GM12878 (cell line): ENCODE measurements at regions not wholly inside any gene's neighbourhood (a gene's known extent, or its start where the extent isn't known, plus 50 kb on each side); places are given as distances from the start of the nearest gene placed in this dataset.

Experiments
- ATAC-seq: fragments of 200-7000 bp; cut with Tn5 transposase; 3 replicates; pipeline ENCODE4 v1.9.1; 2020; ENCODE audit warnings: mild to moderate bottlenecking, moderate library complexity
- BruUV-seq: library from RNA; stranded (reverse); fragments of 400-500 nt; replicated peaks from 2 replicates; lab custom pipeline; 2021; lab: Mats Ljungman, UMichigan
- CTCF ChIA-PET: fragments of 300-600 bp; sonication (Branson Sonifier 250); formaldehyde crosslinking; extraction: SDS; loops from one replicate; lab custom pipeline; 2021; ENCODE audit warnings: inconsistent platforms; lab: Yijun Ruan, JAX
- POLR2A ChIA-PET: fragments of 350-600 bp; formaldehyde crosslinking; extraction: SDS; loops from one replicate; lab custom pipeline; 2021; ENCODE audit warnings: inconsistent platforms; lab: Charles Lee
- RAD21 ChIA-PET: fragments of 300-600 bp; sonication (Branson Sonifier 250); formaldehyde crosslinking; loops from one replicate; lab custom pipeline; 2023; ENCODE audit warnings: antibody characterized with exemption; ENCODE audit not compliant: unreplicated experiment; lab: Charles Lee
- SMC1A ChIA-PET: fragments of 300-600 bp; sonication (Branson Sonifier 250); formaldehyde crosslinking; loops from one replicate; lab custom pipeline; 2023; ENCODE audit not compliant: unreplicated experiment, uncharacterized antibody; lab: Charles Lee
- DNase-seq: peaks from one replicate; pipeline ENCODE4 v3.0.0-alpha.2; 2011; ENCODE audit warnings: low read depth, low spot score
- FAIRE-seq: peaks from 3 replicates; lab custom pipeline; 2011; peaks lifted over from hg19 to GRCh38; lab: Jason Lieb, UNC
- H2AFZ ChIP-seq: 2 replicates; pipeline ENCODE4 v1.6.0; 2011; ENCODE audit warnings: low read depth, low read length, control low read depth; ENCODE audit not compliant: control insufficient read depth
- H3K27ac ChIP-seq: 2 replicates; pipeline ENCODE4 v1.5.1; 2011; ENCODE audit warnings: control low read depth; ENCODE audit not compliant: control insufficient read depth, insufficient read depth
- H3K27me3 ChIP-seq, 2 experiments: replicated peaks in 1 of 2; 2 replicates each; pipeline versions ENCODE4 v1.6.0 to v1.6.1; 2011; ENCODE audit warnings: low read length in 1 of 2; ENCODE audit not compliant: control insufficient read depth in 2 of 2, insufficient read depth in 2 of 2
- H3K36me3 ChIP-seq, 2 experiments: 2 replicates each; pipeline ENCODE4 v1.5.1; 2011; ENCODE audit warnings: low read length in 1 of 2; ENCODE audit not compliant: control insufficient read depth in 2 of 2, insufficient read depth in 2 of 2
- H3K4me1 ChIP-seq: 2 replicates; pipeline ENCODE4 v1.6.1; 2011; ENCODE audit warnings: mild to moderate bottlenecking, low read length, moderate library complexity, mixed read lengths; ENCODE audit not compliant: control insufficient read depth, insufficient read depth
- H3K4me2 ChIP-seq: 2 replicates; pipeline ENCODE4 v1.6.0; 2011; ENCODE audit warnings: control low read depth; ENCODE audit not compliant: control insufficient read depth, insufficient read depth
- H3K4me3 ChIP-seq: fragments of 200-600 bp; sonication (generic); 2 replicates; pipeline ENCODE4 v1.5.1; 2016
- H3K79me2 ChIP-seq: 2 replicates; pipeline ENCODE4 v1.6.0; 2011; ENCODE audit warnings: low read length; ENCODE audit not compliant: control insufficient read depth, insufficient read depth
- H3K9ac ChIP-seq: 2 replicates; pipeline ENCODE4 v1.8.0; 2011; ENCODE audit warnings: low read length, control low read depth, mixed read lengths; ENCODE audit not compliant: control insufficient read depth, insufficient read depth
- H3K9me3 ChIP-seq: replicated peaks from 3 replicates; pipeline ENCODE4 v1.5.1; 2011; ENCODE audit warnings: mild to moderate bottlenecking, low read length; ENCODE audit not compliant: control insufficient read depth, insufficient read depth
- H4K20me1 ChIP-seq: 2 replicates; pipeline ENCODE4 v1.6.0; 2011; ENCODE audit not compliant: control insufficient read depth, insufficient read depth
- BCL3 ChIP-seq: IDR thresholded peaks from 2 replicates; pipeline ENCODE4 v1.6.1; 2011; ENCODE audit warnings: borderline replicate concordance, low read depth, mild to moderate bottlenecking, moderate library complexity, low read length; ENCODE audit not compliant: insufficient read depth, poor library complexity, severe bottlenecking
- CEBPZ ChIP-seq: fragments of 150-350 bp; IDR thresholded peaks from 2 replicates; pipeline ENCODE4 v1.6.1; 2016; ENCODE audit warnings: low read depth, low read length
- HSF1 ChIP-seq: fragments of 150-350 bp; IDR thresholded peaks from 2 replicates; pipeline ENCODE4 v1.6.1; 2014; ENCODE audit warnings: mild to moderate bottlenecking, low read depth, low read length
- IRF4 ChIP-seq: IDR thresholded peaks from 2 replicates; pipeline ENCODE4 v1.6.1; 2011; ENCODE audit warnings: low read depth, low read length
- MLLT1 ChIP-seq: fragments of 450-650 bp; IDR thresholded peaks from 2 replicates; pipeline ENCODE4 v1.6.1; 2016; ENCODE audit warnings: mild to moderate bottlenecking
- NRF1 ChIP-seq: conservative IDR thresholded peaks from 2 replicates; pipeline ENCODE4 v1.6.1; 2011; ENCODE audit warnings: mild to moderate bottlenecking, low read depth, low read length, improper control_type of control experiment
- POLR2A ChIP-seq: IDR thresholded peaks from 2 replicates; pipeline ENCODE4 v1.6.1; 2011; ENCODE audit warnings: low read depth, mild to moderate bottlenecking, low read length
- RUNX3 ChIP-seq: IDR thresholded peaks from 2 replicates; pipeline ENCODE4 v1.6.1; 2012; ENCODE audit warnings: low read length, inconsistent platforms
- SMC3 ChIP-seq: IDR thresholded peaks from 2 replicates; pipeline ENCODE4 v1.6.1; 2011; ENCODE audit warnings: low read length, improper control_type of control experiment, borderline replicate concordance
- WGBS: methylation state at CpG from one replicate; pipeline ENCODE4 v1.1.6; 2016; ENCODE audit warnings: low lambda C conversion rate; ENCODE audit not compliant: insufficient replicate concordance, insufficient coverage; ENCODE audit errors: missing lambda C conversion rate; 5-methylcytosine and 5-hydroxymethylcytosine counted together
- in situ Hi-C: fragments of 300-500 bp; cut with MboI; formaldehyde crosslinking; loops from 9 replicates; pipeline ENCODE4 v1.14.3; 2018; ENCODE audit warnings: mixed read lengths
- intact Hi-C: fragments of 100-400 bp; cut with micrococcal nuclease; formaldehyde crosslinking; loops from one replicate; pipeline ENCODE4 v1.14.2; 2022; ENCODE audit not compliant: unreplicated experiment

GRCh38 chr14:99029145-99029915 is 242.7 kb downstream of the BCL11B start:
- Histone ChIP-seq H3K9me3 (no peaks in the 10 kb centered on the region; the same call in 1 of the 3 replicates), H4K20me1 (no peaks in the 10 kb centered on the region), H3K4me3 (no peak overlapping the region), H3K9ac (no peak overlapping the region), H3K4me1 (no peaks in the 10 kb centered on the region), H3K79me2 (no peaks in the 10 kb centered on the region), H3K27ac (no peak overlapping the region), H2AFZ (no peak overlapping the region), H3K27me3 (no peaks in the 10 kb centered on the region)
- SMC1A ChIA-PET = no interaction called here
- no peak for DNase-seq
- POLR2A ChIA-PET = no interaction called here
- no TSS peak for BruUV-seq
- CTCF ChIA-PET = no interaction called here
- intact Hi-C loops (no loop called here), in situ Hi-C loops (no loop called here)
- ATAC-seq = no peak
- 30% methylated on average over 14 of the region's 14 CpGs for WGBS
- no peak for TF ChIP-seq IRF4
- no peak for TF ChIP-seq BCL3
- TF ChIP-seq HSF1 = no peak
- TF ChIP-seq POLR2A = no peak
- TF ChIP-seq CEBPZ = no peak
- TF ChIP-seq MLLT1 = no peak
- no peak for TF ChIP-seq NRF1
- TF ChIP-seq SMC3 = no peak
- TF ChIP-seq RUNX3 = no peak
- TF ChIP-seq, all 136 proteins: peak for 0
- Histone ChIP-seq H3K36me3 (no peaks in the 10 kb centered on the region), H3K4me2 (no peak overlapping the region)
- no peak for FAIRE-seq
- RAD21 ChIA-PET = no interaction called here
